H9 (cell line): ENCODE measurements at regions not wholly inside any gene's neighbourhood (a gene's known extent, or its start where the extent isn't known, plus 50 kb on each side); places are given as distances from the start of the nearest gene placed in this dataset.

Experiments
- DNase-seq: peaks from one replicate; pipeline ENCODE4 v3.0.0-alpha.2; 2017
- H2AFZ ChIP-seq: one replicate; pipeline ENCODE4 v1.6.1; 2013; ENCODE audit warnings: mild to moderate bottlenecking, low read length, control low read depth, moderate library complexity
- H2AK5ac ChIP-seq: 2 replicates; pipeline ENCODE4 v1.6.1; 2013; ENCODE audit warnings: low read length, control low read depth, mixed read lengths; ENCODE audit not compliant: insufficient read length
- H2BK120ac ChIP-seq: one replicate; pipeline ENCODE4 v1.6.1; 2013; ENCODE audit warnings: low read depth, mild to moderate bottlenecking, low read length, control low read depth, inconsistent platforms; ENCODE audit not compliant: poor library complexity, severe bottlenecking
- H2BK12ac ChIP-seq: 2 replicates; pipeline ENCODE4 v1.6.1; 2013; ENCODE audit warnings: low read length, control low read depth, mixed read lengths, low read depth; ENCODE audit not compliant: insufficient read length
- H2BK15ac ChIP-seq: 2 replicates; pipeline ENCODE4 v1.6.1; 2013; ENCODE audit warnings: low read depth, low read length, control low read depth
- H2BK20ac ChIP-seq: one replicate; pipeline ENCODE4 v1.6.1; 2013; ENCODE audit warnings: low read depth, mild to moderate bottlenecking, low read length, control low read depth, inconsistent platforms; ENCODE audit not compliant: poor library complexity, severe bottlenecking
- H2BK5ac ChIP-seq: 2 replicates; pipeline ENCODE4 v1.6.1; 2013; ENCODE audit warnings: low read length, control low read depth, mixed read lengths; ENCODE audit not compliant: insufficient read length
- H3K14ac ChIP-seq: 2 replicates; pipeline ENCODE4 v1.6.1; 2013; ENCODE audit warnings: low read length, control low read depth; ENCODE audit not compliant: insufficient read depth
- H3K18ac ChIP-seq: 2 replicates; pipeline ENCODE4 v1.6.1; 2013; ENCODE audit warnings: low read depth, mild to moderate bottlenecking, mixed read lengths, low read length, control low read depth; ENCODE audit not compliant: insufficient read length
- H3K23ac ChIP-seq: 2 replicates; pipeline ENCODE4 v1.6.1; 2013; ENCODE audit warnings: low read length, control low read depth, mixed read lengths, low read depth; ENCODE audit not compliant: insufficient read length
- H3K23me2 ChIP-seq: 2 replicates; pipeline ENCODE4 v1.6.1; 2013; ENCODE audit warnings: low read depth, mild to moderate bottlenecking, mixed read lengths, low read length, control low read depth; ENCODE audit not compliant: insufficient read length, poor library complexity, severe bottlenecking
- H3K27ac ChIP-seq: 2 replicates; pipeline ENCODE4 v1.5.1; 2013; ENCODE audit warnings: low read length, control low read depth, mixed read lengths, low read depth; ENCODE audit not compliant: insufficient read length
- H3K27me3 ChIP-seq: 2 replicates; pipeline ENCODE4 v1.6.1; 2013; ENCODE audit warnings: low read length, control low read depth, inconsistent platforms; ENCODE audit not compliant: insufficient read depth
- H3K4ac ChIP-seq: 2 replicates; pipeline ENCODE4 v1.6.1; 2013; ENCODE audit warnings: low read depth, mild to moderate bottlenecking, control low read depth, inconsistent platforms, low read length, moderate library complexity
- H3K4me1 ChIP-seq: 2 replicates; pipeline ENCODE4 v1.6.1; 2013; ENCODE audit warnings: low read length, control low read depth, inconsistent platforms; ENCODE audit not compliant: insufficient read depth
- H3K4me2 ChIP-seq: 2 replicates; pipeline ENCODE4 v1.6.1; 2013; ENCODE audit warnings: low read length, control low read depth, mixed read lengths; ENCODE audit not compliant: insufficient read length, insufficient read depth
- H3K56ac ChIP-seq: 2 replicates; pipeline ENCODE4 v1.6.1; 2013; ENCODE audit warnings: low read depth, mild to moderate bottlenecking, mixed read lengths, low read length, control low read depth; ENCODE audit not compliant: insufficient read length
- H3K79me1 ChIP-seq: 2 replicates; pipeline ENCODE4 v1.6.1; 2013; ENCODE audit warnings: low read depth, mild to moderate bottlenecking, moderate library complexity, low read length, control low read depth, inconsistent platforms; ENCODE audit not compliant: insufficient read depth, poor library complexity, severe bottlenecking
- H3K79me2 ChIP-seq: 2 replicates; pipeline ENCODE4 v1.6.1; 2013; ENCODE audit warnings: low read length, control low read depth, inconsistent platforms; ENCODE audit not compliant: insufficient read depth
- H3K9ac ChIP-seq: 2 replicates; pipeline ENCODE4 v1.6.1; 2013; ENCODE audit warnings: low read length, control low read depth, mixed read lengths; ENCODE audit not compliant: insufficient read length; ENCODE audit errors: extremely low read depth
- H3K9me3 ChIP-seq: one replicate; pipeline ENCODE4 v1.6.1; 2013; ENCODE audit warnings: low read depth, low read length, inconsistent platforms; ENCODE audit not compliant: control insufficient read depth
- H3T11ph ChIP-seq: one replicate; pipeline ENCODE4 v1.6.1; 2013; ENCODE audit warnings: mild to moderate bottlenecking, low read length, control low read depth, inconsistent platforms
- H4K20me1 ChIP-seq: one replicate; pipeline ENCODE4 v1.6.1; 2013; ENCODE audit not compliant: control insufficient read depth, insufficient read length, insufficient read depth
- H4K5ac ChIP-seq: 2 replicates; pipeline ENCODE4 v1.6.1; 2013; ENCODE audit warnings: low read depth, mild to moderate bottlenecking, mixed read lengths, low read length, control low read depth; ENCODE audit not compliant: insufficient read length
- H4K8ac ChIP-seq: replicated peaks from 2 replicates; pipeline ENCODE4 v1.6.1; 2013; ENCODE audit warnings: low read length, control low read depth, mixed read lengths, low read depth; ENCODE audit not compliant: insufficient read length
- H4K91ac ChIP-seq: 2 replicates; pipeline ENCODE4 v1.6.1; 2013; ENCODE audit warnings: low read depth, mild to moderate bottlenecking, moderate library complexity, mixed read lengths, low read length, control low read depth; ENCODE audit not compliant: insufficient read length
- H3K27ac Mint-ChIP-seq, 3 experiments: 2 replicates in 2 of 3; 3 replicates in 1 of 3; pipeline ENCODE4 v1.8.0; 2020 to 2021; ENCODE audit warnings: mixed read lengths in 3 of 3, mild to moderate bottlenecking in 1 of 3, moderate library complexity in 1 of 3
- H3K27me3 Mint-ChIP-seq: 2 replicates; pipeline ENCODE4 v1.8.0; 2021; ENCODE audit warnings: low read depth, mild to moderate bottlenecking, moderate library complexity, mixed read lengths
- H3K36me3 Mint-ChIP-seq, 3 experiments: 2 replicates in 2 of 3; 3 replicates in 1 of 3; pipeline ENCODE4 v1.8.0; 2020 to 2021; ENCODE audit warnings: low read depth in 3 of 3, mixed read lengths in 3 of 3; ENCODE audit not compliant: insufficient read depth in 1 of 3
- H3K4me1 Mint-ChIP-seq, 2 experiments: 2 replicates each; pipeline ENCODE4 v1.8.0; 2020; ENCODE audit warnings: mixed read lengths in 2 of 2
- H3K4me3 Mint-ChIP-seq, 2 experiments: 2 replicates in 1 of 2; 3 replicates in 1 of 2; pipeline ENCODE4 v1.8.0; 2020 to 2021; ENCODE audit warnings: mild to moderate bottlenecking in 2 of 2, mixed read lengths in 2 of 2, moderate library complexity in 1 of 2
- H3K9me3 Mint-ChIP-seq, 2 experiments: 2 replicates in 1 of 2; 3 replicates in 1 of 2; pipeline ENCODE4 v1.8.0; 2020; ENCODE audit warnings: mild to moderate bottlenecking in 2 of 2, mixed read lengths in 2 of 2, moderate library complexity in 1 of 2
- CTCF ChIP-seq: fragments of 200-600 bp; sonication (generic); conservative IDR thresholded peaks from 3 replicates; pipeline ENCODE4 v1.8.0; 2021; ENCODE audit warnings: antibody characterized with exemption, mild to moderate bottlenecking
- WGBS: extraction: QIAGEN DNeasy Blood & Tissue Kit; methylation state at CpG from one replicate; pipeline ENCODE4 v1.1.7; 2013; ENCODE audit warnings: missing lambda C conversion rate, low lambda C conversion rate, mixed read lengths; ENCODE audit not compliant: insufficient read length; ENCODE audit errors: extremely low coverage; 5-methylcytosine and 5-hydroxymethylcytosine counted together

GRCh38 chr3:66642019-66642418 is 141.2 kb upstream of the LRIG1 start:
- no peak overlapping the region for H3K27ac ChIP-seq
- no peak overlapping the region for H2BK15ac ChIP-seq
- no peaks in the 10 kb centered on the region for H3K79me2 ChIP-seq
- no peak overlapping the region for H4K8ac ChIP-seq
- H3K9ac ChIP-seq: no peak overlapping the region
- WGBS: no CpG with 5 or more reads among the region's 4 CpGs
- H2AFZ ChIP-seq: no peak overlapping the region
- no peak for TF ChIP-seq CTCF
- Mint-ChIP-seq H3K27me3 (no peaks in the 10 kb centered on the region), H3K4me3 (no peak overlapping the region), H3K4me1 (peaks cover 13 to 14% of the 10 kb centered on the region in 2 experiments), H3K9me3 (peaks cover 0 to 8% of the 10 kb centered on the region in 2 experiments; a peak in 4 of 5 replicates), H3K27ac (no peak overlapping the region), H3K36me3 (no peaks in the 10 kb centered on the region; a peak in 1 of 7 replicates)
- no peak overlapping the region for H3K14ac ChIP-seq
- no peak overlapping the region for H3K56ac ChIP-seq
- H3K4me1 ChIP-seq: no peaks in the 10 kb centered on the region
- H4K5ac ChIP-seq: no peak overlapping the region
- no peak overlapping the region for H3T11ph ChIP-seq
- H3K79me1 ChIP-seq: no peaks in the 10 kb centered on the region
- no peak overlapping the region for H2BK20ac ChIP-seq
- no peaks in the 10 kb centered on the region for H3K23me2 ChIP-seq
- no peak for DNase-seq
- H2BK5ac ChIP-seq: no peak overlapping the region
- no peaks in the 10 kb centered on the region for H3K9me3 ChIP-seq
- no peak overlapping the region for H4K91ac ChIP-seq
- H3K23ac ChIP-seq: no peak overlapping the region
- H3K4me2 ChIP-seq: no peak overlapping the region
- H4K20me1 ChIP-seq: no peaks in the 10 kb centered on the region
- no peak overlapping the region for H2BK120ac ChIP-seq
- H2BK12ac ChIP-seq: no peak overlapping the region
- no peaks in the 10 kb centered on the region for H3K27me3 ChIP-seq
- H3K4ac ChIP-seq: no peak overlapping the region
- H2AK5ac ChIP-seq: no peak overlapping the region
- H3K18ac ChIP-seq: no peak overlapping the region
